Activated T-cell treated with anti-CD3 and anti-CD28 coated beads, Interleukin-2, amount 50 U/mL, for 4 hours (primary cell): ENCODE measurements at regions not wholly inside any gene's neighbourhood (a gene's known extent, or its start where the extent isn't known, plus 50 kb on each side); places are given as distances from the start of the nearest gene placed in this dataset.
A peak's percentile ranks its signal among the peaks of the same experiment; 100 is the strongest.
"Not testable (repeated sequence)": the region's sequence is repeated elsewhere in the genome, so short reads cannot be mapped to it uniquely, and the experiment has no call there.

Experiments
- ATAC-seq, 2 donors: fragments of 200-7000 bp; cut with Tn5 transposase; one replicate each; pipeline ENCODE4 v1.10.0; 2021
- DNase-seq: peaks from one replicate; pipeline ENCODE4 v3.0.0-alpha.2; 2020
- H3K27me3 Mint-ChIP-seq: one replicate; pipeline ENCODE4 v1.8.0; 2021; ENCODE audit warnings: low read depth, mixed read lengths
- H3K36me3 Mint-ChIP-seq: one replicate; pipeline ENCODE4 v1.8.0; 2022; ENCODE audit warnings: mixed read lengths; ENCODE audit not compliant: insufficient read depth
- H3K4me1 Mint-ChIP-seq: one replicate; pipeline ENCODE4 v1.8.0; 2021; ENCODE audit warnings: low read depth, mixed read lengths
- H3K4me3 Mint-ChIP-seq: one replicate; pipeline ENCODE4 v1.8.0; 2021; ENCODE audit warnings: mild to moderate bottlenecking, moderate library complexity, mixed read lengths
- H3K9me3 Mint-ChIP-seq: one replicate; pipeline ENCODE4 v1.8.0; 2021; ENCODE audit warnings: mixed read lengths

DNA sequence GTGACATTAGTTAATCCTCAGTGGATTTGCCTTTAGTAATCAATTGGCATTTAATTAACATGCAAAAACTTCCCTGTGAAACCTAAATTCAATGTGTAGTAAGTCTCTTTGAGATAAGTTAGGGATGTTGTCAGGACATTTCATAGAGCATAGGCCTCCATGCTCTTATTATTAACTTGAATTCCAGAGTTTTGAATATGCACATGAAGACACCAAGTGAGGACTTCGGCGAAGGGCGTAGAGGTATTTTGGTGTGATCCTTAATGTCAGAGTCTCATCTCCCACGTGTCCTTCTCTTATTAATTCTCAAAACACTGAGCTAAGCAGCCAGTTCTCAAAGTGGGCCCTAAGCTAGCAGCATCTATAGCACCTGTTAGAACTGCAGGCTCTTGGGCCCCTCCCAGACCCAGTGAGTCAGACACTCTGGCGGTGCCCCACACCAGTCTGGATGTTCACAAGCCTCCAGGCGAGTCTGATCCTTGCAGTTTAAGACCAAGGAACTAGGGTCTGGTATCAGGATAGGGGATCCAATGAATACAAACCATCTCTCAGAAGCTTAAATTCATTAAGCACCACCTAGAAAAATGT is 292.1 kb downstream of the QKI start:
- H3K9me3 Mint-ChIP-seq, result no peaks in the 10 kb centered on the region
- no peak overlapping the region for H3K4me3 Mint-ChIP-seq
- ATAC-seq, result no peak
- H3K4me1 Mint-ChIP-seq, result peaks cover 9% of the 10 kb centered on the region
- no peaks in the 10 kb centered on the region for H3K36me3 Mint-ChIP-seq
- H3K27me3 Mint-ChIP-seq, result peaks cover 6% of the 10 kb centered on the region
- DNase-seq, result no peak

DNA sequence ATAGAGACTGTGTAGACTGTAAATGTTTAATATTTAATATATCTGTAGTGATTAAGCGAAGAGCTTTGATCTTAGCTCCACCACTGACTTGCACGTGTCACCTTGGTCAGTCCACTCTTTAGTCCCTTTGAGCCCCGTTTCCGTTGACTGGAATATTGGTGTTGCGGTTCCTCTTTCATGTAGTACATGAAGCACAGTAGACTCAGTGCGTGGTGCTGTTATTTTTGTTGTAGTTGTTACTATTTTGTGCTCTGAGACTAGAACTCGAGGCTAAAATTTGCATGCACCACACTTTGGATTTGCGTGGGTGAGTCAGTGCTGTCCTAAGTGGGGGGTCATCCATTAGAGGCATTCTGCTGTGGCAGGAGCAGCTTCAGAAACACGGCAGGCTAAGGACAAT is 291.4 kb downstream of the QKI start:
- Mint-ChIP-seq H3K4me3 (no peak overlapping the region), H3K27me3 (peaks cover 6% of the 10 kb centered on the region), H3K9me3 (no peaks in the 10 kb centered on the region), H3K4me1 (peaks cover 5% of the 10 kb centered on the region), H3K36me3 (no peaks in the 10 kb centered on the region)
- no peak for ATAC-seq
- no peak for DNase-seq

DNA sequence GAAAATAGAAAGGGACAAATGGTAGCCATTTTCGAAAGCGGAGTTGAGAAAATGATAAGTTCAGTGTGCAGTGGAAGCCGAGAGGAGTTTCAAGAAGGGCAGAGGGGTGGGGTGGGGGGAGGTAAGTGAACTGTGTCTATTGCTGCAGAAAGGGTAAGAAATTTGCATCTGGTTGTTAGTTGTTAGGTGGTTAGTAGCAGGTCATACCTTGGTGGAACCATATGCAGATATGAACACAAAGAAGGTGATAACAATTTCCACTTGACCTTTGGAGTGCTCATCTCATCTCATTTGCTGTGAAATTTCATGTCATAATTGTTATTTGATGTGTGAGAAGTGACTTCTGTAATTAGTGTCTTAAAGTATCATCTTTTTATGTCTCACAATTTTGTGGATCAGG is 288.2 kb downstream of the QKI start:
- H3K27me3 Mint-ChIP-seq, result peaks cover 10% of the 10 kb centered on the region
- DNase-seq (no peak), ATAC-seq (no peak)
- H3K4me3 Mint-ChIP-seq, result no peak overlapping the region
- no peaks in the 10 kb centered on the region for H3K36me3 Mint-ChIP-seq
- H3K9me3 Mint-ChIP-seq, result no peaks in the 10 kb centered on the region
- peaks cover 4% of the 10 kb centered on the region for H3K4me1 Mint-ChIP-seq

DNA sequence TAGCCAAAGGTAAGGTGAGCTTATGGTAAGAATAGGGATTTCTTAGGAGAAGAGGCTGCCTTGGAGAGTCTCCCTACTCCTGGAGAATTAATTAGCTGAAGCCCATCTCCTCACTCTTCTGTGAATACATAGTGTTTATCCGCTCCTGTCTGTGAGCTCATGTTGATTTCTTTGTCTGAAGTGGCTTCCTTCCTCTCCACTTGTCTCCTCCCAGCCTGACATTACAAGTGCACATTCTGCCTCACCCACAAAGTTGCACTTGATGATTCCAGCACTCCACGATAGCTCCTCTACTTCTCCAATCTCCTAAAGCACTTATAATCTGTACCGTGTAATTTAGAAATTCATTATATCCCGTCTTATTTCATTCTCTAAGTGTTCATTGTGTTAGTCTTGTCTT is 287.2 kb downstream of the QKI start:
- Mint-ChIP-seq H3K4me1 (no peaks in the 10 kb centered on the region), H3K9me3 (no peaks in the 10 kb centered on the region), H3K36me3 (no peaks in the 10 kb centered on the region), H3K4me3 (no peak overlapping the region), H3K27me3 (peaks cover 7% of the 10 kb centered on the region)
- DNase-seq (no peak), ATAC-seq (no peak)

DNA sequence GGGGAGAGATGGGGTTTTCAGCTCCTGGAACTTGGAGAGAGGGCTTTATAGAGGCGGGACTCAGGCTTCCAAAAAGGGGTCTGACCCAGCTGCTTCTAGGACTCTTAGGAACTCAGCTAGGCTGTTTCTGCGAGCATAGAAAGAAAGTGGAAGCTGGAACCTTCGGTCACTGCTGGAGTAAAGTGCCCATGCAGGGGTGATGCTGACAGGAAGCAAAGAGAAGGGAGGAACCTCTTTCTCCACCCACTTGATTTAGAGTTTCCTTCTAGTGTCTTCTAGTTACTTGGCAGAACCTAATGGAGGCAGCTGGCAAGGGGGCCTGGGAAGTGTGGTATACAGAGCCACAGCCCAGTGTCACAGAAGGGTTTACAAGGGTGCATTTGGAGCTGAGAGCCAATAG is 283.6 kb downstream of the QKI start:
- H3K27me3 Mint-ChIP-seq, result peaks cover 22% of the 10 kb centered on the region
- H3K4me3 Mint-ChIP-seq, result no peak overlapping the region
- no peak for DNase-seq
- no peaks in the 10 kb centered on the region for H3K4me1 Mint-ChIP-seq
- H3K9me3 Mint-ChIP-seq, result no peaks in the 10 kb centered on the region
- H3K36me3 Mint-ChIP-seq, result no peaks in the 10 kb centered on the region
- no peak for ATAC-seq

DNA sequence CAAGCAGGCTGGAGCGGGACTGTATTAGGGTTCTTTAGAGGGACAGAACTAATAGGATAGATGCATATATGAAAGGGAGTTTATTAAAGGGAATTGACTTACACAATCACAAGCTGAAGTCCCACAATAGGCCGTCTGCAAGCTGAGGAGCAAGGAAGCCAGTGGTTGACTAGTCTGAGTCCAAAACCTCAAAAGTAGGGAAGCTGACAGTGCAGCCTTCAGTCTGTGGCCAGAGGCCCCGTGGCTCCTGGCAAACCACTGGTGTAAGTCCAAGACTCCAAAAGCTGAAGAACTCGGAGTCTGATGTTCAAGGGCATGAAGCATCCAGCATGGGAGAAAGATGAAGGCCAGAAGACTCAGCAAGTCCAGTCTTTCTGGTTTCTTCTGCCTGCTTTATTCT is 281.8 kb downstream of the QKI start:
- DNase-seq, H3K4me1 Mint-ChIP-seq, H3K4me3 Mint-ChIP-seq, ATAC-seq, H3K9me3 Mint-ChIP-seq, H3K36me3 Mint-ChIP-seq: not testable (repeated sequence)
- H3K27me3 Mint-ChIP-seq, result peaks cover 22% of the 10 kb centered on the region

DNA sequence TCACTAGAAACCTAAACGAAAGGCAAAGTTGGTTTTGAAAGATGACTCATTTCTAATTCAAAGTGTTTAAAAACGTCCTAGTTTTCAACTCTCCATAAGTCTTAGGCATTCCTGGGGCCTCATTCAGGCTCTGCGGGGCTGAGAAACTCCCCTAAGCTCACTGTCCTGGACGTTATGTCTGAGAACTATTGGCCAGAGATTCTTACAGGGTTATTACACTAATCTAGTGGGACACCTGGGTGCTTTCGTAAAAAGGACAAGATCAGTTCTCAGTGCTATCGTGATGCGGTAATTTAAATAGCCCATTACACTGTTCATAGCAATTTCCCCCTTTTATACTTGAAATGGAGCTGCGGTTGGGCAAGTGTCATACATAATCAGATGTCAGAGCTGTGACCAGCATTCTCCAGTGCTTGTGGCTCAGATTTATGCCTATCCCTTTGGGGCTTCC is 280.9 kb downstream of the QKI start:
- Mint-ChIP-seq H3K4me1 (no peaks in the 10 kb centered on the region), H3K27me3 (peaks cover 24% of the 10 kb centered on the region), H3K36me3 (no peaks in the 10 kb centered on the region), H3K4me3 (no peak overlapping the region), H3K9me3 (no peaks in the 10 kb centered on the region)
- no peak for DNase-seq
- no peak for ATAC-seq

DNA sequence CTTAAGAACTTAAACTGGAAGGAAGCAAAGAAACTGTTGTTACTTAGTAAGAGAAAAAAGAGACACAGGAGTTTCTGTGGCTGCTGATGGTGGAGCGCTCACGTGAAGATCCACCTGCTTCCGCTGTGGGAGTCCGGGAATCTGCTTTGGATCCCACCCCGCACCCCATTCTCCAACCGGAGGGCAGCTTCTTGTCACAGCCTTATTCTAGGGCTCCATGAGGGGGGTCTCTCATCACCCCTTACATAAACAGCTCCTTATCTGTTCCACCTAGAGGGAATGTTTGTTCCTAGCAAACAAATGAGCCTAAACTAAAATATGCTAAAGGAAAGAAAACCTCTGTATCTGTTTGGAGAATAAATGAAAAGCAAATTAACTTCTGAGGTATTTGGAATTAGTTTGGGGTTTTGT is 280.5 kb downstream of the QKI start:
- Mint-ChIP-seq H3K4me1 (no peaks in the 10 kb centered on the region), H3K9me3 (no peaks in the 10 kb centered on the region), H3K4me3 (no peak overlapping the region), H3K27me3 (peaks cover 24% of the 10 kb centered on the region), H3K36me3 (no peaks in the 10 kb centered on the region)
- DNase-seq, result no peak
- ATAC-seq, result no peak

DNA sequence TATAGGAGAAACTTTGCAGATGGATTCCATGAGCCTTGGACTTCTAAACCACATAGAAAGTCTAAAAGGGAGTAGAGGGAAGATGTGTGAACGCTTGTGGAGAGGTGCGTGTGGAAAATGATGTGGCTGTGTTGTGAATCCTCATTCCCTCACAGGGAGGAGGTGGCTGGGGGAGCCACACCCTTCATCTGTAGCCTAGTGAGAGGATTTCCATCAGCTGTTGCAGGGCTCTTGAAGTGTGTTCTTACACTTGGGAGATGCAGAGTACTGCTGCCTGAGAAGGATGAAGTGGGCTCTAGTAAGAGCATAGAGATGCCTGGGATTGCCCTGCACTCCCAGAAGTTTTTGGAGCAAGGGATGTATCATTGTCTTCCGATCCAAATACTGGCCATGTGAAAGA is 279.6 kb downstream of the QKI start:
- peaks cover 20% of the 10 kb centered on the region for H3K27me3 Mint-ChIP-seq
- no peaks in the 10 kb centered on the region for H3K4me1 Mint-ChIP-seq
- no peaks in the 10 kb centered on the region for H3K9me3 Mint-ChIP-seq
- H3K4me3 Mint-ChIP-seq, result no peak overlapping the region
- DNase-seq, result no peak
- ATAC-seq, result no peak
- no peaks in the 10 kb centered on the region for H3K36me3 Mint-ChIP-seq

DNA sequence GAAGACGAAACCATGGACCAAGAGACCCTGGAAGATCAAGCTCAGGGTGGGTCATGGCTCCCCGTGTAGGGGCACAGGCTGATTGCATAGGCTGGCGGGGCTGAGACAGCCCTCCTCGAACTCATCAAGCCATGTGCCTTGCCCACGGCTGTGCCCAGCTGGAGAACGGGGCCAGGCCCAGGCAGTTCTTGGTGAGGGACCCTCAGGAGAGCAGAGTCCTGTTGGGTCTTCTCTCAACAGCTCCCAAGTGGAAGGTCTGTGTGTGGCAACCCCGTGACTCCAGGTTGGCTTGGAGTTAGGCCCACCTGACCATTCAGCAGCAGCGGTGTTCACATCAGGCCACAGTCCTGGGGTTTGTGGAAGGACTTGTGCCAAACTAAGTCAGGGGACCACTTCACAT is 276.5 kb downstream of the QKI start:
- ATAC-seq, result peak in 1 of 2 donors; percentile 27
- no peak for DNase-seq
- H3K36me3 Mint-ChIP-seq, result no peaks in the 10 kb centered on the region
- H3K9me3 Mint-ChIP-seq, result no peaks in the 10 kb centered on the region
- H3K4me3 Mint-ChIP-seq, result no peak overlapping the region
- H3K27me3 Mint-ChIP-seq, result peaks cover 20% of the 10 kb centered on the region
- H3K4me1 Mint-ChIP-seq, result no peaks in the 10 kb centered on the region

DNA sequence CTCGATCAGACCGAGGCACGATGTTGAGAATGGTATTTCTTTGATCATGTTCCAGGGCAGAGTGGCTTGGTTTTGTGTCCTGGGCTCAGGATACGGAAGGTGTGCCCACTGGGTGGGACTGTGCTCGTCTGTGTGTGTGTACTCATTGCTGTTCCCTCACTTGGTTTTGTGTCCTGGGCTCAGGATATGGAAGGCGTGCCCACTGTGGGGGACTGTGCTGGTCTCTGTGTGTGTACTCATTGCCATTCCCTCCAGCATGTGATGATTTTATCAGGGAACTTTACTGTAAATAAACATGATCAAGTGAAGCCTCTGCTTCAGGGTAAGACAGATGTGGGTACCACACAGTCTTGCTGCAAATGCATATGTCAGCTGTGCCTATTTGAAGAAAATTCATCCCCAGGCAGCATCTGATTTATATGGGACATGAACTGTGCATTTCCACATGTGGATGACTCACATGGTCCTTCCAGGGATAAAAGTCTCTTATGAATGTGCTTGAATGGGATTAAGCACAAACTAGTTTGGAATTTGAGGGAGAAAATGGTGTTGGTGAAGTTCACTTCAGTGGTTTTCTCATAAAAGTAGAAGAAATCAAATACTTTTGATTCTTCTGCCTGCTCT is 274.3 kb downstream of the QKI start:
- no peak overlapping the region for H3K4me3 Mint-ChIP-seq
- DNase-seq (no peak), ATAC-seq (no peak)
- H3K27me3 Mint-ChIP-seq, result peaks cover 10% of the 10 kb centered on the region
- no peaks in the 10 kb centered on the region for H3K4me1 Mint-ChIP-seq
- no peaks in the 10 kb centered on the region for H3K9me3 Mint-ChIP-seq
- no peaks in the 10 kb centered on the region for H3K36me3 Mint-ChIP-seq

DNA sequence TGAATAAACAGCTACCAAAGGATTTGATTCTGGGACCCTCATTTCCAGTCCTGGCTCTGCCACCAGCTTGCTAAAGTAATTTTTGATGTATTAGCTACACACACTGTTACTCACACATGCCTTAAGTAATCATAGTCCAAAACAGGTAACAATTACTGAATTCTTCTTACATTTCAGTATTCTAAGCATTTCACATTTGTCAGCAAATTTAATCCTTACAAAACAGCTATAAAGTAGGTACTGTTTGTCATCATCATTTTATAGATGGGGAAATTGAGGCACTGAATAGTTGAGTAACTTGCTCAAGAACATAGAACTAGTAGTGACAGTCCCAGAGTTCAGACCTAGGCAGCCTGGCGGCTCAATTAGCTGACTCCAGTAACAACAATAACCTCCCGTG is 272.6 kb downstream of the QKI start:
- Mint-ChIP-seq H3K4me3 (no peak overlapping the region), H3K36me3 (no peaks in the 10 kb centered on the region), H3K9me3 (peaks cover 7% of the 10 kb centered on the region), H3K27me3 (peaks cover 8% of the 10 kb centered on the region), H3K4me1 (no peaks in the 10 kb centered on the region)
- DNase-seq, result no peak
- ATAC-seq, result no peak

DNA sequence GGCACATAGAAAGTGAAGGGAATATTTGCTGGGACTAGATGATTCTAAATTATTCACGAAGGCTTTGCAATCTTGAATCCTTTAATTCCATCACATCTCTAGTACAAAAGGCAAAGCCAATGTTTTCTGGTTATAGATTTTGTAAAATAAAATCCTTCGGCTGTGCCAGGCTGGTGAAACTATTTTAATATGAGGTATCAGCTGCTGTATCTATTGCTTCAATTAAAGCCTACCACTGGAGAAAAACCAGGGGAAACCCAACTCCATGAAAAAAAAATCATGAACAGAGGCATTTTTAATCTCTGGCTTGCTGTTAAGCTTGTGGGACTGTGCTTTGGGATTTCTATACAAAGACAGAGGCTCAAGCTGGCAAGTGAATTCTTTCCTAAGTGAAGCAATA is 271.8 kb downstream of the QKI start:
- no peaks in the 10 kb centered on the region for H3K4me1 Mint-ChIP-seq
- DNase-seq, result no peak
- no peak overlapping the region for H3K4me3 Mint-ChIP-seq
- H3K9me3 Mint-ChIP-seq, result peaks cover 7% of the 10 kb centered on the region
- H3K36me3 Mint-ChIP-seq, result no peaks in the 10 kb centered on the region
- peaks cover 8% of the 10 kb centered on the region for H3K27me3 Mint-ChIP-seq
- no peak for ATAC-seq

DNA sequence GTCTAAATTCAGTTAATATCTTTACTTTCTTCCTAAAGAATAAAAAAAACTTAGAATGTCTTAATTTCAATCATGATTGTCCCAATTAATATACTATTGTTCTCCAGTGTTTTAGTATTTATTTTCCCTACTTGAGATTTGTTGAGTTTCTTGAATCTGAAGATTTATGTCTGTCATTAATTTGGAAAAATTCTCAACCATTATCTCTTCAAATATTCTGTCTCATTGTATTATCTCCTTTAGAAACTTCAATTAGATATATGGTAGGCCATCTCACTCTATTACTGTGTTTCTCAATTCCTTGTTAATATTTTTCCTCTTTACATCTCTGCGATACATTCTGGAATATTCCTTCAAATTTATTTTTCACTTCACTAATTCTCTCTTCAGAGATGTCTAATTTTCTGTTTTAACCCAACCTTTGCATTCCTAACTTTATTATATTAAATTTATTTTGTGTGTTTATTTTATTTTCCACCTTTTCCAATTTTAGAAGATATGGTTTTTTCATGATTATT is 268.6 kb downstream of the QKI start:
- Mint-ChIP-seq H3K4me1 (no peaks in the 10 kb centered on the region), H3K36me3 (no peaks in the 10 kb centered on the region), H3K4me3 (no peak overlapping the region), H3K27me3 (no peaks in the 10 kb centered on the region), H3K9me3 (peaks cover 7% of the 10 kb centered on the region)
- ATAC-seq (no peak), DNase-seq (no peak)

DNA sequence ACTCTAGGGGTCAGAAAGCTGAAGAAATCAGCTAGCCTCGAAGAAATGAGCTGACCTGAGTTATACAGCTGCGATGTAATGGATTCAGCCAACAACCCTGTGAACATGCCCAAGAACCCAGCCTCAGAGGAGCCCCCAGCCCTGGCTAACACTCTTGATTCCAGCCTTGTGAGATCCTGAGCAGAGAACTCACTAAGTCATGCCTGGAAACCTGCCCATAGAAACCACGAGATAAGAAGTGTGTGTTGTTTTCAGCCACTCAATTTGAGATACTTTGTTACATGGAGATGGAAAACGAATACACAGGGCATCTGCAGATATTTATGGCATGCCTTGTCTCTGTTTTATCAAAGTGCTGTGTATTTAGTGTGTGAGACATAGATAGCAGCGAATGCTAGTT is 265.2 kb downstream of the QKI start:
- no peak overlapping the region for H3K4me3 Mint-ChIP-seq
- ATAC-seq (no peak), DNase-seq (no peak)
- no peaks in the 10 kb centered on the region for H3K27me3 Mint-ChIP-seq
- H3K9me3 Mint-ChIP-seq, result peaks cover 7% of the 10 kb centered on the region
- no peaks in the 10 kb centered on the region for H3K36me3 Mint-ChIP-seq
- no peaks in the 10 kb centered on the region for H3K4me1 Mint-ChIP-seq
